Dermis microvascular lymphatic vessel endothelial cell (primary cell): ENCODE measurements at regions not wholly inside any gene's neighbourhood (a gene's known extent, or its start where the extent isn't known, plus 50 kb on each side); places are given as distances from the start of the nearest gene placed in this dataset.

ENCODE experiments used
- DNase-seq, 2 donors: peaks; one replicate each; pipeline versions ENCODE4 v3.0.0 to v3.0.0-alpha.2; 2010; ENCODE audit warnings: low read depth in 2 of 2

DNA sequence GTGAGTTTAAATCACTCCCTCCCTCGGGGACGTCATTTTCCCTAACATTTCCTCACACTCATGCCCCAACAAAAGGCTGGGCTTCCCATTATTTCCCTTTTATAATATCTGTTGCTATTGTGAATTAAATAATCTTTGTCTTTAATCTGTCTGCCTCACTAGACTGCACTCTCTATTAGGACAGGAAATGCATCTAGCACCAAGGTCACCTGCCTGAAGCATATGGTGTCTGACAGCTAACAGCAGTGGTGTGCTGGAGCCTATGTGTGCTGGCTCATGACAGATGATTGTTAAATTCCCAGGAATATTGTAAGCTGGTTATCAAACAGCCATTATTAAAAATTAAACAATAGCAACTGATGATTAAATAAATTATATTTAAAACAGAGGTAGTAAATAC, 237.0 kb upstream of the CEP162 start:
- DNase-seq: peak; percentile 48 to 70

DNA sequence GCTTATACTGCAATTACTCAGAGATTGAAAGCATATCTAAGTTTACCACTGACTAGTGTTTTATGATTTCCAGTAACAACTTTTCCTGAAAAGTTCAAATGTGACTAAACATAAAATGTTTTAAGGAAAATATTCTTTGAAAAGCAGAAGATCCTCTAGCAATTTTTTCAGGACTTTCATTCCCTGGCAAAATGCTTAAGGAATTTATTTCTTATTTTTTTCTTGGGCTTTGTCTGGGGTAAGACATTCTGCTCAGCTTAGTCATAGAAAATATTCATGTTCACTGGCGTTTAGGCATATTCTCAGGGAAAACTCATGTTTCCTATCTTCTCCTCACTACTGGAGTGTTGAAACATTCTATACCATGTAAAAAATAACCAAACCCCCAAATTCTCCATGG, 235.3 kb upstream of the CEP162 start:
- DNase-seq: peak in 1 of 2 donors; percentile 2

DNA sequence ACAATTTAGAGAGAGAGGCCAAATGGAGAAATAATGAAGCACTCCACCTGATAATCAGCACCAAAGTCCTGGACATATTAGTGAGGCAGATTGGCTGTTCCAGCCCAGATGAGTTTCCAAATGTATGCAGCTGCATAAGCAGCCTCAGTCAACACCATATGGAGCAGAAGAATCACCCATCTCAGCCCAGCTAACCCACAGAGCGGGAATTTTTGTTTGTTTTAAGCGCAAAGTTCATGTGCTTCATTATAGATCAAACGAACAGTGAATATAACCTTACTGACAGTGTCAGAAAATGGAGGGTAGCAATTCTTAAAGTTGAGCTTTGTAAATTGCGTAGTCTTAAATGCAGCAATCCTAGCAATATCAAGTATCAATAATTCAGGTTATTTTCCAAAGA, 234.0 kb upstream of the CEP162 start:
- DNase-seq: no peak

DNA sequence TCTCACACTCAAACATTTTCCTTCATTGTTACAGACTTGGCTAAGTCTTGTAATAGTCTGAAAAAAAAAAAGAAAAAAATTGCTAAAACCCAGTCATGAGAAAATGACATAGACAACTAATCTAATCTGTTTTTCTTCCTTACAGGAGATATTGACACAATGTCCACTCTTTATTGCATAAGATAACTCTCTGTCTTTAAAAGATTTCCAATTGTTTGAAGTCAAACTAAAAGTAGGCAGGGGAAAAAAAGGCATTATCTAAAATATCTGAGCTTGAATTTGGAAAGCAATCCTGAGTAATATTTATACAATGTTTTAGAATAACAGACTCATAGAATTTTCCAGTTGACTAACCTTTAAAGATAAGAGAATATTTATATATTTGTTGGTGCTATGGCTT, 233.0 kb upstream of the CEP162 start:
- no peak for DNase-seq

DNA sequence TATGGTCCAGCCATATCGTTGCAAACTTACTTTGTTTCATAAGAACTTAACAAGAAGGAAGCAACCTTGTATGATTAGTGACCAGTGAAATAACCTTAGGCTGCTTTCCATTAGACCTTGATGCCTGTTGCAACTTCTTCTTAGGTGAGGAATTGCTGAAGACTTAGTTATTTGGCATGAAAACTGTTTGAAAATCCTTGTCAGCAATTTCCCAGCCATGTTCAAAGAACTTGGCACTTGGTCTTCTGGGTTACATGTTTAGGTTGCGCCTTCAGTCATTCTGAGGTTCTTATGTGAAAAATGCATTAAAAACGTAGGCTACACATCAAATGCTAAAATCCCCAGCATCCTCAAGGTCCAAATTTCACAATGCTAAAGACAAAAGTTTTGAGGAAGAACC, 232.0 kb upstream of the CEP162 start:
- no peak for DNase-seq

DNA sequence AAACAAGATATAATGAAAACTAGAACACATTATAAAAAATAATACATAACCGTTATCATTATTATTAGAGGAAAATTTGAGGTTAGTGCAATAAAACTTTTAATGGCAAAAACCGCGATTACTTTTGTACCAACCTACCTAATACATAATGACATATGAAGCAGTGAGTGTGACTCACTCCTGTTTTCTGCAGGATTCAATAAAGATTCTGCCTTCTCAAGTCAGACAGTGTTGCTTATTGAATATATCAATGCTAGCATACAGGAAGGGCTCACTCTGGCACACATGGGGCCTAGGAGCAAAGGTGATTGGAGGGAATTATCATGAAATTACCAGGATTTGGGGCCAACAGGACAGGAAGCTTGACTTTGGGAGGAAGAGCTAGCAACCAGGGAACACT, 230.8 kb upstream of the CEP162 start:
- no peak for DNase-seq

DNA sequence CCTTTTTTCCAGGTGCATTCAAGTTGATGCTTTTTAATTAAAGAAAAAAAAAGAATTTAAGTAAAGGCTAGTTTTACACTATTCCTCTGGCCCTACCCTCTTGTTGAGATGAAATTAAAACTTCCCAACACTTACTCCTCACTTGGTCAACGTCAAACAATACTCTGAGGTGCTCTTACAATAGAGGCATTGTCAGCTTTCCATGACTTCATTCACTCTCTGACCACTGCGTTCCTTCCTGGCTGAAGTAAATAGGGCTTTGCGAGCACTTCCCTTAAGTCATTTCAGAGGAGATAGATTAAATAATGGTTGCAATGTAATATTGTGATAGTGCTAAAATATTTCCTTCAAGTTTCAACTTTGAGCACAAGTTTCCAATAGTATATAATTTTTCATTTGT, 229.8 kb upstream of the CEP162 start:
- DNase-seq: peak in 1 of 2 donors; percentile 41

DNA sequence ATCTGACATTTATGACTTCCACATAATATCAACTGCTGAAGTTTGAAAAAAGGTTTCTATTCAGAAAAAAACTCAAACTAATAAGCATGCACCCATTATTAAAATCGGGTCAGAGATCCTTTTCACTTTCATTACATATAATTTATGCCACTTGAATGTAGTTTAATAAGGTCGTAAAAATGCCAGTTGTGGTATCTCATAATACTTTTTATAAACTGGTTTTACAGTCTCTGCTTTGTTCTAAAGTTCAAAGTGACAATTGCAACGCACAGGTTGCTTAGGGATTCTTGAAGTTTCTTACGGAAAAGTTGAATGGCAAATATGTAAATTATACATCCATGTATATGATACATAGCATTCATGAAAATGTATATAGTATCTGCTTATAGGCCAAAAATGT, 229.4 kb upstream of the CEP162 start:
- DNase-seq: no peak

DNA sequence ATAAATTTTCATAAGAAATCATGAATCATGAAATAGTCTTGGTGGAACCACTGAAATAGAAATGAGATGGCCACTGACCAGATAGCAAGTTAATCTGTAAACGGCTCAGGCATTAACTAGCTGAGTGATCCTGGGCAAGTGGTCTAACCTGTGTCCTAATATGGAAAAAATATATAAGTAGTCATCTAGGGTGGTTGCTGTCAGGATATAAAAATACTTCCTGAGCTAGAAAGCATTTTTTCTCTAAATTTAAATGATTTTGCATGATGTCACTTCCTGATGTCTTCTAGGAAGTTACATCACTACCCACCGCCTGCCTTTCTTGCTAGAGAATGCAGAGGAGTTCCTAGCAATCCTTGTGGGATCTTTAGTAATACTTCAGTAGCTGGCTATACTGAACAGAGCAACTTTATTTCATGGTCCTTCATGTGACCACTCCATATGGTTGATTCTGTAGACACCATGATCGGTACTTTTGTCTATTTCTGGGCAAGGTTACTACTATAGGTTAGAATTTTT, 228.1 kb upstream of the CEP162 start:
- no peak for DNase-seq

DNA sequence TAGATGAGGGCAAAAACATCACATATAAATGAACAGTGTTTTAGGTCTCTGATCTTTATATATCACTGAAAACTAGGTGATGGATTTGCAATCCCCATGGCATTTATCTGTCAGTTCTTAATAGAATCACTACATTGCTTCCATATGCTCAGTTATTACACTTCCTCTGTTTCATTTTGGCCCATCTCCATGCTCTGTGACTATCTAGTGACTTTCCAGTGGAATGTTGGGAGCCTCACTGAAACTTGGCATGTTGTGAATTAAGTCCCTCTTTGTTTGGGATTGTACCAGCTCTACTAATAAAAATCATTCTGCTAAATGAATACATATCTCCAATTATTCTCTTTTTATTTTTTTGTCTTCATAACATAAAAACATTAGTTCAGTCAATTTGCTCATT, 226.1 kb upstream of the CEP162 start:
- no peak for DNase-seq

DNA sequence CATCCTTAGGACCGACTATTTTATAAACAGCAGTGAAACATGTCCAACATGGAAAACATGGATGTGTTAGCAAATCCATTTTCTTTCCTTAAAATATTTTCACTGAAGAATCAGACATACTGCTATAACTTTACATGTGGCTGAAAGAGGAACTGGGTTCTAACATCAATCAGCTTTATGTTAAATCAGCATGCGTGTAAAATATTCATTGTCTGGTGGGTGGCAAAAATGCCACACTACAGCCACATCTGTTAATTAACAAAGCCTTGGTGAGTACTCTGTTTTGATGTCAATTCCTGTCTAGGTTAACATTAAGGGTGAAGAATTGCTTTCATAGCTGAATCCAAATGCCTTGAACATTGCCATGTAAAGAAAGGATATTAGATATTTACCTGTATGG, 222.6 kb upstream of the CEP162 start:
- no peak for DNase-seq

DNA sequence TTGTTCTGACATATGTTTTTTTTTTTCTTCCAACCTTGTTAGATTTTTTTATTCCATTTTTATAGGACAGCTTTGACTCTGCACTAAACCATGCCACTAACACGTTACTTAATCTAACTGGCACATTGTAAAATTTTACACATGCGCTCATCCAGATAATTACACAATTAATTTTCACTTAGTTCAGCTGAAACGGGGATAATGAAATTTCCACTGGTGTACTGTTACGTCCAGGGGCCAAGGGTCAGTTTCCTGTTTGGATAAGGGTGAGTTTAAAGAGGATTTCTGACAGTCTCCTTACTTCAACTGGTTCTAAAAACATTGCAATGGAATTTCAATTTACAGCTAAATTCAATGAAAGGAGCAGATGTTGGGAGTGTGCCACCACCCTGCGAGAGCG, 221.8 kb upstream of the CEP162 start:
- DNase-seq: peak; percentile 32 to 39

DNA sequence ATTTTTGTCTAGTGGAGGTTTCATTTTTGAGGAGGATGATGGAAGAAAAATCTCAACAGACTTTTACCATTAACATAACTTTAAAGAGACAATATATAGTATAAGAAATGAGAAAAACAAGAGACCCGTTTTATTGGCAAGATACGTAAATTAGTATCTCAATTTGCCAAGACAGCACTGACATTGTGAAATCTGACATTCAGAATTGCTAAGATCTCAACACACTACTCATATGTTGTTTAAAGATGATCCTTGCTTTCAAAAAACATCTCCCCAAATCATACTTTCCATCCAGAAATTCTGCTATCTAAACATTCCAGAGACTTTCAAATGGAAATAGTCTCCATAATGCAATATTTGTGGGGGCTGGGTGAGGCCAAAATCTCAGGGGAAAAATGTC, 220.9 kb upstream of the CEP162 start:
- DNase-seq: no peak

DNA sequence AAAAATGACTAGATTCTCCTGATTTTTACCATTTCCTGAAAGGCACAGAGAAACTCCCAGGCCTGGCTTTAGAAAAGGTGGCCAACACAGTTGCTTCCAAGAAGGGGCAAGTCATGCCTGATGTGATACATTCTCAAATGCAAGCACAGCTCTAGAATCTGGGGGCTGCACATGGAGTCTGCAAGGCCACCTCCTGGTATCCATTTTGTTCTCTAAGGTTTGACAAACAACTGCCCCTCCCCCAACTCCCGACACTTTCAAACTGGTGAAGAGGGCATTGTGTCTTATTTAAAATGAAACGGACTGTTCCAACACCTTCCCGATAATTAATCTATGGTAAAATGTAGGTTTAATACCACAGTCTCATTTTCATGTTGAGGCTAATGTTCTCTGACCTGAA, 220.2 kb upstream of the CEP162 start:
- no peak for DNase-seq

DNA sequence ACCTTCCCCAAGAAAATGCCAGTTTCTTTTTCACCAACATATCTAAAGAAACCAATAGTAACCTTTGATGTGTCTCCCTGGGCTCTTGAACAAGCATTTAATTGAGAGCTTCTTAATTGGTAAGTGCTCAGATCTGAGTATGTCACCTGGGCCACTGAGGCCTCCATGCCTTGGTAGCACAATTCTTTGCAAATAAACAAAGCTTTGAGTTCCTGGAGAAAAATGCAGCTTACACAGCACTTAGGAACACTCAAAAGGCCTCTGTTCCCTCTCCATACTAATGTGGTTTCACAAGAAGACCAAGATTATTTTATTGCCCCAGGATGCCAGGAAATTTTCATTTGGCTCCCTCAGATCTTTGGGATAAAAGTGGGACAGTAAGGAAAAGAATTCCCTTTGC, 217.6 kb upstream of the CEP162 start:
- DNase-seq: no peak

DNA sequence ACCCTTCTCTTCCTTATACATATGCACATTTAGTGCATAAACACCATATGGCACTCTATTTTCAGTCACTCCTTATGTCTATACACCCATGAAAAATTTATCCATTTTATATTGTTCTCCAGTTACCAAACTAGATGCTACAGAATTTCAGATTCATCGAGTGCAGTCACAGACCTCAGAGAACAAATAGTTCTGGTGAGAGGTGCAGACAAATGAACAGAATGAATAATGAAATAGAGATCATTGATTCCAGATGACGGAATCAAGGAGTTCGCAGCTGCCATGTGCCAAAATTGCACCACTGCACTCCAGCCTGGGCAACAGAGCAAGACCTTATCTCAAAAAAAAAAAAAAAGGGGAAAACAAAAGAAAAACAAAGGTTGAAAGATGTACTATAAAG, 214.8 kb upstream of the CEP162 start:
- DNase-seq: no peak

DNA sequence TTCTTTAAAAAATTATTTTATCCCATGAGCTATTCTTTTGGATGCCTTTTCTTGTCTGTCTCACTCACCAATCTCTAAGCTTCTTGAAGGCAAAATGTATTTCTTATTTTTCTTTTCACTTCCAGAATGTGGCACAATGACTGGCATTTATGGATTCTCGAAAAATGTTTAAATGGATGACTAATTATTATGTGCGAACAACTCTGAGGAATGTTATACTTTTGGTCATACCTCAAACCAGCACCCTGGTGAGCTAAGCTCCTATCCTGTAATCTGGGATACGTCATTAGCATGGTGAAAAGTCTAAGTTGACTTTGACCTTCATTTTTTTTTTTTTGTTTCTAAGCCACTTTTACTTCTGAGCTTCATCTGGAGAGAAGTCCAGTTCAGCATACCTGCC, 214.0 kb upstream of the CEP162 start:
- DNase-seq: no peak

DNA sequence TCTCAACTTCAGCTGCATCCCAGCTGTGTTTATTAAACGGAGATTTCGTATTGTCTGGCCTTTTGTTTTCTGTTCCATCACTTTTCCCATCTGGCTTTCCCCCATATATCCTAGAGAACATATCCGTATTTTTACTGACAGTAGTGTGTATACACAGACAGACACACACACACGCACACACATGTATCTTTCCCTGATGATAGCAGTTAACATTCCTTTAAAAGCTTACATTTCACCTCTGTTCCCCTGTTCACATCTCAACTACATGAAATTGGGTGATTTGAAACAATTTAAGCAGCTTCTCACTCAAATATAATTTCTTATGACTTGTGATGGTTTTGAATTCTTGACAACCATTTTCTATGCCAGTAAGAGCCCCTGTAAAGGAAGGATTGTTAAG, 207.1 kb upstream of the CEP162 start:
- no peak for DNase-seq

DNA sequence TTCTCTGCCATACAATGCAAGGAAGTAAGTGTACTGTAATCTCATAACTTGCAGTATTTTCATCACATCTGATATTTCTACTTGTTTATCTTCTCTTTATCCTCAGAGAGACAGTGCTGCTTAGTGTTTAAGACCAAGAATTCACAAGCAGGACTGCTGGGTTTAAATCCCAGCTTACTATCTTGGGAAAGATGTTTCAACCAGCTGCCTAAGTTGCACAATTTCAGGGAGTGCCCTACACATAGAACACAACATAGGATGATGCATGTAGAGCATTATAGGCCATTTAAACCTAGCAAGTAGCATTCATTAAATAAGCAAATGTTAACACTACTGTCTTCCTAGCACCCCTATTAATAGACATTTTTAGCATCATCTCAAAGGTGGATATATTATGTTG, 205.2 kb upstream of the CEP162 start:
- no peak for DNase-seq

DNA sequence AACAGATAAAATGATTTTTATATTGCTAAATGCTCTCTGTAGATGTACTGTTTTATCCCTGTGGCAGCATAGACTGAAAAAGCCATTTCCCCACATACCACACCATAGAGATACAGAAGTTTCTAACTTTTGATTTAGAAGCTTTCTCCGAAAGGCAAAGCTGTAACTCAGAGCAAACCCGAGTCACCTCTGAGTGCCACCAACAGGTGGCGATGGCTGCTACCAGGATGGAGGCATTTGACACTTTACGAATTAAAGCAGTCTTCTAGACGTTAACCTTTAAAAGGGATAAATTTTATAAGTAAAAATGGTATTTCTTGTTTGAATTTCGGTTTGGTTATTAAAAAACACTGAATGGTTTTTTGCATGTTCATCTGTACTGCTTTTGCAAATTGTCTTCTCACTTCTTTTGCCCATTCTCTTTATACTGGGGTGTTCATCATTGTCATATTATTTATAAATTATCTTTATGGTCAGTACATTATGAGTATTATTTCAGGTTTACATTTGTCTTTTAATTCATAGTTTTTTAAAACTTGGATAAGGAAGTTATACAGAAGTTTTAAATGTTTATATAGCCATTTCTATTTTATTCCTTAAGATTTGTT, 201.0 kb upstream of the CEP162 start:
- peak; percentile 45 to 69 for DNase-seq

DNA sequence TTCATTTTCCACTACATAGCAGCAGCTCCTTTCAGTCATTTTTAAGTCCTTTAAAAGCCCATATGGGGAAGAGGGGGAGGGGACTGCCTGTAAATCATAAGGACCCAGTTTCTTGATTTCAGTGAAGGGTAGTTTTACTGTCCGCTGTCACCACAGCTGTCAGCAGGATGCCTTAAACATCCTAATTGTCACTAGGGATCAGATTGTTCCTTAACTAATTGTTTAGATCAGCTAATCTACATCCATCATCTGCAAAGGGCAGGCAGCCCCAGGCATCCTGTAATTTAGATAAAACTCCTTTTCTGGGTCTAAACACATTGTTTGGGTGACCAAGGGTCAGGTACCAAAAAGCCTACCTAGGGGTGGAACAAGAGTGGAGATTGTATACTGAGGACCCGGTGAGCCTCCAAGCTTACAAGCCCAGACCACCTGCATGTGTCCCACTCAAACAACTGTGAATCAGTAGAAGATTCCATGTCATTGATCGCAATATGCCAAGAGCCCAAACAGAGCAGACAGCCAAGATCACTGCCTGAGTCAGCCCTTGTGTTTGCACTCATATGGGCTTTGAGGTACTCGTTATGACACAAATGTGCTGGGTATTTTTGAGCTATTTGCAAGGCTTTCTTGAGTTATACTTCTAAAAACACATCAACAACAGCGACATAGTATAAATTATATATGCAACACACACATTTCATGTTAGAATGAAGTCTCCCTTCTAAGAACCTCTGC, 198.7 kb upstream of the CEP162 start:
- no peak for DNase-seq

DNA sequence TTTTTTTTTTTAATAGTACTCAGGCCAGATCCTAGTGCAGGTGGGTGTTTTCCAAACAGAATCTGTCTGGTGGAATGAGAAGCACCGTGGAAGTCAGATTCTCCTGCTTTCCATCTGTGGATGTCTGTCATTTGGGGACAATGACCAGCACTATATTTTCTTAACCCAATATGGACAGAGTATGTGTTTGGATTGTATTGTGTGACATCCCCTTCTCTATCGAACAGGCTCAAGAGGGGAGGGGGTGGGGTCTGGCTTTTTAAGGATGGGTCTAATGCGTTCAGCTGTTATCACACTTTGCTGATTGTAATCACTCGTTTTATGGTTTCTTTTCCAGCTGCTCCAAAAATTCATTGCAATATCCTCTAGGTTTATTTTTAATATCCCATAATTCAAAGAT, 197.5 kb upstream of the CEP162 start:
- DNase-seq: no peak

DNA sequence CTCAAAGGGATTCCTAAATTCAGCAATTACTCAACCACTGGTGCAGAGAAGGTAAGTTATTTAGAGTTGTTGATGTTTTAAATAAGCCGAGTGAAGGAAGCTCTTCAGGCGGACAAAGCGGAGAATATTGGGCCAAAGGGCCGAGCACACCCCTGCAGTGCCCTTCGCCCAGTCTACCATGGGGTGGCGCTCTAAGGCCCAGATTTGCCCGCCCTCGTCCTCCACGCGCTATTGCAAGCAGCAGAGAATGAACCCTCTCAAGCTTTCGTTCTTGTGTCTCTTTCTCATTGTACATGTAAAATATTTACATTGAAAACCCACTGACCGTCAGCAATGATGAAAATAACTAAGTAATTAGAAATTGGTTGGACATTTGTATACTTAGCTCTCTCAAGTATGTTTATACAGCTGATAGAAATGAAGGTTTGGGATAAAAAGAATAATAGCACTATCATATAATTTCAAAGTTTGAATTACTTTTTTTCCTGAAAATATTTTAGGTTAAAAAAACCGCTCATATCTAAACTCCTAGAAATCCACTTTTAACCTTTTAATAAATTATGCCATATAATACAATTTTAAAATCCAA, 195.0 kb upstream of the CEP162 start:
- peak; percentile 40 to 61 for DNase-seq
